ENCODE measurements at regions not wholly inside any gene's neighbourhood (a gene's known extent, or its start where the extent isn't known, plus 50 kb on each side); places are given as distances from the start of the nearest gene placed in this dataset.

DNA sequence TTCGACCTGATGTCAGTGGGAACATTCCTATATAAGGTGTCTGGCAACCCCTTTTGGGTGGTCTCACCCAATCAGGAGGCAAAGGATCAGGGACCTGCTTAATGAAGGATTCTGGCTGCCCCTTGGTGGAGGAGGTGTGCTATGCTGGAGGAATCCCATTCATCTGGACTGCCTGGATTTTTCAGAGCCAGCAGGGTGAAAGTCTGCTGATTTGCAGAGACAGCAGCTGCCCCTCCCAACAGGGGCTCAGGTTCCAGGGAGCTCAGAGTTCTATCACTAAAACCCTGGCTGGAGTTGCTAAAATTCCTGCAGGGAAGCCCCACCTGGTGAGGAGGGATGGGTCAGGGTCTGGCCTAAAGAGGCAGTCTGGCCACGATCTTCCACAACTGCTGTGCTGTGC, 398.5 kb upstream of the CNTNAP2 start:
- TF ChIP-seq CEBPB (IDR thresholded peaks at IDR 0.05) (no peak), FOXM1 (IDR thresholded peaks at IDR 0.05; ENCODE audit: borderline replicate concordance, low read depth) (no peak), ZBTB7A (IDR thresholded peaks at IDR 0.05; ENCODE audit: low read depth) (no peak), EP300 (IDR thresholded peaks at IDR 0.05; ENCODE audit: borderline replicate concordance) (no peak), CREB1 (IDR thresholded peaks at IDR 0.05; ENCODE audit: low read depth) (no peak), TEAD4 (IDR thresholded peaks at IDR 0.05) (no peak), TCF12 (IDR thresholded peaks at IDR 0.05; ENCODE audit: low read depth) (no peak)
- TF ChIP-seq, protein P1, sequence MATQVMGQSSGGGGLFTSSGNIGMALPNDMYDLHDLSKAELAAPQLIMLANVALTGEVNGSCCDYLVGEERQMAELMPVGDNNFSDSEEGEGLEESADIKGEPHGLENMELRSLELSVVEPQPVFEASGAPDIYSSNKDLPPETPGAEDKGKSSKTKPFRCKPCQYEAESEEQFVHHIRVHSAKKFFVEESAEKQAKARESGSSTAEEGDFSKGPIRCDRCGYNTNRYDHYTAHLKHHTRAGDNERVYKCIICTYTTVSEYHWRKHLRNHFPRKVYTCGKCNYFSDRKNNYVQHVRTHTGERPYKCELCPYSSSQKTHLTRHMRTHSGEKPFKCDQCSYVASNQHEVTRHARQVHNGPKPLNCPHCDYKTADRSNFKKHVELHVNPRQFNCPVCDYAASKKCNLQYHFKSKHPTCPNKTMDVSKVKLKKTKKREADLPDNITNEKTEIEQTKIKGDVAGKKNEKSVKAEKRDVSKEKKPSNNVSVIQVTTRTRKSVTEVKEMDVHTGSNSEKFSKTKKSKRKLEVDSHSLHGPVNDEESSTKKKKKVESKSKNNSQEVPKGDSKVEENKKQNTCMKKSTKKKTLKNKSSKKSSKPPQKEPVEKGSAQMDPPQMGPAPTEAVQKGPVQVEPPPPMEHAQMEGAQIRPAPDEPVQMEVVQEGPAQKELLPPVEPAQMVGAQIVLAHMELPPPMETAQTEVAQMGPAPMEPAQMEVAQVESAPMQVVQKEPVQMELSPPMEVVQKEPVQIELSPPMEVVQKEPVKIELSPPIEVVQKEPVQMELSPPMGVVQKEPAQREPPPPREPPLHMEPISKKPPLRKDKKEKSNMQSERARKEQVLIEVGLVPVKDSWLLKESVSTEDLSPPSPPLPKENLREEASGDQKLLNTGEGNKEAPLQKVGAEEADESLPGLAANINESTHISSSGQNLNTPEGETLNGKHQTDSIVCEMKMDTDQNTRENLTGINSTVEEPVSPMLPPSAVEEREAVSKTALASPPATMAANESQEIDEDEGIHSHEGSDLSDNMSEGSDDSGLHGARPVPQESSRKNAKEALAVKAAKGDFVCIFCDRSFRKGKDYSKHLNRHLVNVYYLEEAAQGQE (IDR thresholded peaks at IDR 0.05; ENCODE audit: low read depth), result no peak
- TF ChIP-seq, protein P2, sequence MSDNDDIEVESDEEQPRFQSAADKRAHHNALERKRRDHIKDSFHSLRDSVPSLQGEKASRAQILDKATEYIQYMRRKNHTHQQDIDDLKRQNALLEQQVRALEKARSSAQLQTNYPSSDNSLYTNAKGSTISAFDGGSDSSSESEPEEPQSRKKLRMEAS (IDR thresholded peaks at IDR 0.05), result no peak

Measured in Ishikawa (cell line).